GM23248 (cell line): ENCODE measurements at regions not wholly inside any gene's neighbourhood (a gene's known extent, or its start where the extent isn't known, plus 50 kb on each side); places are given as distances from the start of the nearest gene placed in this dataset.

ENCODE experiments used
- EZH2 ChIP-seq: fragments of 200-600 bp; sonication (generic); IDR thresholded peaks from 2 replicates; pipeline ENCODE4 v1.6.1; 2018; ENCODE audit warnings: antibody characterized with exemption, mild to moderate bottlenecking; ENCODE audit not compliant: insufficient read depth, poor library complexity, severe bottlenecking
- EZH2phosphoT487 ChIP-seq: fragments of 200-600 bp; sonication (generic); IDR thresholded peaks from 2 replicates; pipeline ENCODE4 v1.6.1; 2018; ENCODE audit warnings: antibody characterized with exemption, moderate library complexity, mild to moderate bottlenecking, low read depth; ENCODE audit not compliant: insufficient read depth

DNA sequence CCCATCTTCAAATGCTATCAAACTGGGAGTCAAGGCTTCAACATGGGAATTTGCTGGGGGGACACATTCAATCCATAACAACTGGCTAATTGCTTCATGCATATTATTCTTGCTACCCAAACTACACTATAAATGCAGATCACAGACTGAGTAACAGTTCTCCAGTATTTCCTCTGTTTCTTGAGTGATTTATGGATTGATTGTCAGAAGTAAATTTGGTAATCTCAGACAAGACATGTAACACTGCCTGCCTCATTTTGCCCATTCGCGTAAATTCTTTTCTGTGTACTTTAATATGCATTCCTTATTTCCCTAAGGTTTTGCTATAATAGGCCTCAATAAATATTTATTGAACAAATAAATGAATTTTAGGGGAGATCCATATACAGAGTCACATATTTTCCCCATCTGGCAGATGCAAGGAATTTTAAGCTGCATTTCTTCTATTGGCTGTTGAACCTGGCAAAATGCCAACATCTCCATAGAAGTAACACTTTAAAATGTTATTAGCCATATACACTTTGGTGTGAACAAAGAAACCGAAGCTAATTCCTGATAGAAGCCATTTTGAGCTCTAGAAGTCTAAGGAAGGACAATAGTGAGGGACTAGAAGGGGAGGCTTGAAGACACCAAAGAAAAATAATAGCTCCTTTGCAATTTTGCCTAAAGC is 98.2 kb downstream of the QRSL1 start:
- TF ChIP-seq EZH2 = no peak
- TF ChIP-seq EZH2phosphoT487 = no peak
